ENCODE measurements at regions not wholly inside any gene's neighbourhood (a gene's known extent, or its start where the extent isn't known, plus 50 kb on each side); places are given as distances from the start of the nearest gene placed in this dataset.

- TF ChIP-seq CTCF (conservative IDR thresholded peaks at IDR 0.05 in 1 of 2, IDR thresholded peaks at IDR 0.05 in 1 of 2; ENCODE audit: low read depth in 1 of 2, low read length in 2 of 2) (no peak), EZH2 (IDR thresholded peaks at IDR 0.05; ENCODE audit: low read length, missing control alignments) (no peak)
Measured at GRCh38 chr5:40278881-40279280, 400.8 kb upstream of the PTGER4 start.

Measured in fibroblast of lung (primary cell).